HCT116 (cell line): ENCODE measurements at regions not wholly inside any gene's neighbourhood (a gene's known extent, or its start where the extent isn't known, plus 50 kb on each side); places are given as distances from the start of the nearest gene placed in this dataset.
A peak's percentile ranks its signal among the peaks of the same experiment; 100 is the strongest.

ENCODE experiments used
- ATAC-seq: fragments of 200-7000 bp; cut with Tn5 transposase; 2 replicates; pipeline ENCODE4 v1.9.1; 2020; ENCODE audit warnings: mild to moderate bottlenecking, moderate library complexity
- BruUV-seq: library from RNA; stranded (reverse); fragments of 400-500 nt; replicated peaks from 2 replicates; lab custom pipeline; 2021; lab: Mats Ljungman, UMichigan
- CTCF ChIA-PET: fragments of 300-600 bp; sonication (Branson Sonifier 250); formaldehyde crosslinking; loops from one replicate; lab custom pipeline; 2021; ENCODE audit warnings: antibody characterized with exemption; lab: Charles Lee
- POLR2A ChIA-PET: fragments of 300-600, 350-600 bp; sonication (Branson Sonifier 250); formaldehyde crosslinking; loops from one replicate; lab custom pipeline; 2021; ENCODE audit warnings: antibody characterized with exemption; lab: Charles Lee
- RAD21 ChIA-PET, 2 experiments: fragments of 300-600 bp; sonication (Branson Sonifier 250); formaldehyde crosslinking; loops; one replicate each; lab custom pipeline; 2023; ENCODE audit warnings: low total read pairs in 2 of 2; ENCODE audit not compliant: uncharacterized antibody in 2 of 2, unreplicated experiment in 2 of 2, low non-redundant PET in 1 of 2; lab: Charles Lee
- DNase-seq: peaks from one replicate; pipeline ENCODE4 v3.0.0-alpha.2; 2010; ENCODE audit warnings: low read depth, low spot score
- H2AFZ ChIP-seq: fragments of 200-600 bp; shearing (Covaris generic), sonication (generic); 2 replicates; pipeline ENCODE4 v1.6.1; 2017; ENCODE audit warnings: low read depth, mixed run types, mixed read lengths, antibody characterized with exemption, low read length; ENCODE audit not compliant: poor library complexity, severe bottlenecking
- H3K27ac ChIP-seq: 2 replicates; pipeline ENCODE4 v1.5.1; 2012; ENCODE audit warnings: low read depth, low read length
- H3K27me3 ChIP-seq: fragments of 200-600 bp; sonication (generic); 2 replicates; pipeline ENCODE4 v1.6.1; 2016; ENCODE audit warnings: mixed run types, low read length, mixed read lengths; ENCODE audit not compliant: insufficient read depth
- H3K36me3 ChIP-seq, 2 experiments: fragments of 200-500 bp in 1 of 2; fragments of 200-600 bp in 1 of 2; sonication (Bioruptor generic) in 1 of 2; sonication (generic) in 1 of 2; 2 replicates each; pipeline versions ENCODE4 v1.5.1 to v1.6.1; 2014 to 2016; ENCODE audit warnings: low read length in 2 of 2, inconsistent platforms in 1 of 2, mixed read lengths in 1 of 2, mixed run types in 1 of 2; ENCODE audit not compliant: insufficient read depth in 2 of 2, control insufficient read depth in 1 of 2
- H3K4me1 ChIP-seq, 2 experiments: fragments of 200-600 bp in 1 of 2; sonication (generic) in 1 of 2; 2 replicates each; pipeline versions ENCODE4 v1.5.1 to v1.6.1; 2012 to 2017; ENCODE audit warnings: low read length in 2 of 2, inconsistent platforms in 1 of 2, mild to moderate bottlenecking in 1 of 2, mixed read lengths in 1 of 2, mixed run types in 1 of 2, moderate library complexity in 1 of 2; ENCODE audit not compliant: insufficient read depth in 2 of 2, control insufficient read depth in 1 of 2
- H3K4me2 ChIP-seq: fragments of 200-600 bp; sonication (generic); 2 replicates; pipeline ENCODE4 v1.6.1; 2017; ENCODE audit warnings: mixed run types, low read length, mixed read lengths
- H3K4me3 ChIP-seq, 2 experiments: fragments of 200-600 bp in 1 of 2; sonication (generic) in 1 of 2; replicated peaks in 1 of 2; 2 replicates each; pipeline ENCODE4 v1.5.1; 2011 to 2016; ENCODE audit warnings: low read length in 2 of 2, control low read depth in 1 of 2, low read depth in 1 of 2, mild to moderate bottlenecking in 1 of 2, mixed read lengths in 1 of 2, mixed run types in 1 of 2
- H3K79me2 ChIP-seq: fragments of 200-600 bp; sonication (generic); 2 replicates; pipeline ENCODE4 v1.6.1; 2017; ENCODE audit warnings: mild to moderate bottlenecking, mixed run types, low read length, moderate library complexity, mixed read lengths; ENCODE audit not compliant: insufficient read depth
- H3K9ac ChIP-seq: fragments of 200-600 bp; sonication (generic); 2 replicates; pipeline ENCODE4 v1.6.1; 2016; ENCODE audit warnings: low read length, mixed read lengths
- H3K9me2 ChIP-seq: fragments of 200-600 bp; sonication (generic), shearing (Covaris generic); 2 replicates; pipeline ENCODE4 v1.6.1; 2017; ENCODE audit warnings: mixed run types, mild to moderate bottlenecking, moderate library complexity; ENCODE audit not compliant: insufficient read depth
- H3K9me3 ChIP-seq, 2 experiments: fragments of 200-500 bp in 1 of 2; fragments of 200-600 bp in 1 of 2; sonication (Bioruptor generic) in 1 of 2; sonication (generic) in 1 of 2; 2 replicates each; pipeline ENCODE4 v1.6.1; 2014 to 2017; ENCODE audit warnings: low read length in 2 of 2, mixed read lengths in 2 of 2, inconsistent platforms in 1 of 2, low read depth in 1 of 2, mild to moderate bottlenecking in 1 of 2, mixed run types in 1 of 2, moderate library complexity in 1 of 2; ENCODE audit not compliant: control insufficient read depth in 1 of 2, insufficient read depth in 1 of 2
- H4K20me1 ChIP-seq: fragments of 200-600 bp; sonication (generic), shearing (Covaris generic); 2 replicates; pipeline ENCODE4 v1.6.1; 2017; ENCODE audit warnings: mixed run types, mild to moderate bottlenecking, moderate library complexity; ENCODE audit not compliant: insufficient read depth
- CBX3 ChIP-seq: IDR thresholded peaks from 2 replicates; pipeline ENCODE4 v1.6.1; 2012; ENCODE audit warnings: low read depth
- CEBPB ChIP-seq: IDR thresholded peaks from 2 replicates; pipeline ENCODE4 v1.6.1; 2012; ENCODE audit warnings: low read depth
- EGR1 ChIP-seq: IDR thresholded peaks from 2 replicates; pipeline ENCODE4 v1.6.1; 2012; ENCODE audit warnings: low read depth
- ELF1 ChIP-seq: IDR thresholded peaks from 2 replicates; pipeline ENCODE4 v1.6.1; 2012; ENCODE audit warnings: low read depth, borderline replicate concordance
- EZH2 ChIP-seq: fragments of 200-600 bp; sonication (generic); IDR thresholded peaks from 2 replicates; pipeline ENCODE4 v1.6.1; 2017; ENCODE audit warnings: antibody characterized with exemption, mixed run types
- EZH2phosphoT487 ChIP-seq: fragments of 200-600 bp; IDR thresholded peaks from 2 replicates; pipeline ENCODE4 v1.6.1; 2018; ENCODE audit warnings: antibody characterized with exemption, borderline replicate concordance
- JUND ChIP-seq: IDR thresholded peaks from 2 replicates; pipeline ENCODE4 v1.6.1; 2012
- MAX ChIP-seq: IDR thresholded peaks from 2 replicates; pipeline ENCODE4 v1.6.1; 2012
- POLR2A ChIP-seq: IDR thresholded peaks from 2 replicates; pipeline ENCODE4 v1.7.0; 2011; ENCODE audit warnings: borderline replicate concordance; ENCODE audit not compliant: insufficient read depth, insufficient read length; ENCODE audit errors: extremely low read depth
- POLR2AphosphoS5 ChIP-seq: IDR thresholded peaks from 2 replicates; pipeline ENCODE4 v1.6.1; 2011; ENCODE audit warnings: mild to moderate bottlenecking, low read depth, low read length, moderate library complexity
- RAD21 ChIP-seq: IDR thresholded peaks from 2 replicates; pipeline ENCODE4 v1.6.1; 2012; ENCODE audit warnings: low read depth, mild to moderate bottlenecking
- REST ChIP-seq: IDR thresholded peaks from 2 replicates; pipeline ENCODE4 v1.6.1; 2012; ENCODE audit warnings: low read depth
- SIN3A ChIP-seq: IDR thresholded peaks from 2 replicates; pipeline ENCODE4 v1.6.1; 2012; ENCODE audit warnings: low read depth
- SP1 ChIP-seq: IDR thresholded peaks from 2 replicates; pipeline ENCODE4 v1.6.1; 2012; ENCODE audit warnings: low read depth
- SRF ChIP-seq: IDR thresholded peaks from 2 replicates; pipeline ENCODE4 v1.6.1; 2012; ENCODE audit warnings: low read depth
- TCF7L2 ChIP-seq: IDR thresholded peaks from 2 replicates; pipeline ENCODE4 v1.7.0; 2011; ENCODE audit warnings: borderline replicate concordance, inconsistent platforms; ENCODE audit not compliant: insufficient read depth, insufficient read length; ENCODE audit errors: extremely low read depth
- YY1 ChIP-seq: IDR thresholded peaks from 2 replicates; pipeline ENCODE4 v1.6.1; 2011; ENCODE audit warnings: low read length, low read depth, moderate library complexity, mild to moderate bottlenecking; ENCODE audit not compliant: insufficient replicate concordance; ENCODE audit errors: extremely low read depth
- ZFX ChIP-seq: fragments of 450-650 bp; IDR thresholded peaks from 2 replicates; pipeline ENCODE4 v1.6.1; 2017
- ZNF274 ChIP-seq: fragments of 200-500 bp; sonication (Bioruptor generic); IDR thresholded peaks from 2 replicates; pipeline ENCODE4 v1.6.1; 2014; ENCODE audit warnings: mild to moderate bottlenecking, low read depth, low read length, inconsistent platforms
- intact Hi-C: fragments of 100-400 bp; cut with micrococcal nuclease; formaldehyde crosslinking; loops from 2 replicates; pipeline ENCODE4 v1.10.0; 2022
- TF ChIP-seq, protein P1 (sequence below), 3 experiments: fragments of 200-600 bp in 1 of 3; sonication (generic) in 1 of 3; IDR thresholded peaks in 2 of 3; conservative IDR thresholded peaks in 1 of 3; 2 replicates each; pipeline ENCODE4 v1.5.1; 2012 to 2017; ENCODE audit warnings: low read depth in 2 of 3, low read length in 2 of 3, antibody characterized with exemption in 1 of 3, borderline replicate concordance in 1 of 3, control low read depth in 1 of 3, mild to moderate bottlenecking in 1 of 3, mixed read lengths in 1 of 3, mixed run types in 1 of 3, moderate library complexity in 1 of 3; ENCODE audit not compliant: insufficient read depth in 1 of 3
- TF ChIP-seq, protein P2 (sequence below): IDR thresholded peaks from 2 replicates; pipeline ENCODE4 v1.6.1; 2012

GRCh38 chr17:56699186-56699894 is 105.8 kb downstream of the NOG start:
- CTCF ChIA-PET = interaction anchor here (1.0 to 2.2 kb wide), 5 partner anchors 17 to 200 kb away, joined by 3 to 26 read pairs (median 8); partner anchors contain the start of gene NOG
- Histone ChIP-seq H4K20me1 (no peaks in the 10 kb centered on the region), H3K4me3 (peak overlapping the region; percentile 11 to 15), H3K9ac (peak overlapping the region; percentile 21), H2AFZ (peak overlapping the region; percentile 5), H3K4me2 (peak overlapping the region; percentile 73), H3K79me2 (no peaks in the 10 kb centered on the region), H3K36me3 (no peaks in the 10 kb centered on the region), H3K9me3 (no peaks in the 10 kb centered on the region), H3K27ac (peak overlapping the region; percentile 45), H3K9me2 (peaks cover 2% of the 10 kb centered on the region; the same call in 1 of the 2 replicates), H3K4me1 (peaks cover 25 to 31% of the 10 kb centered on the region in 2 experiments), H3K27me3 (no peaks in the 10 kb centered on the region)
- POLR2A ChIA-PET = interaction anchor here (0.6 to 1.4 kb wide), 7 partner anchors 9 to 215 kb away, joined by 3 to 5 read pairs (median 4); partner anchors contain the start of genes NOG and TRIM25
- BruUV-seq = no TSS peak
- ATAC-seq = peak; percentile 97
- RAD21 ChIA-PET = interaction anchor here (0.8 to 1.3 kb wide), 7 partner anchors 16 to 106 kb away, joined by 3 to 6 read pairs (median 3); partner anchors contain the start of gene NOG (in 2 of the 2)
- DNase-seq = peak; percentile 98
- intact Hi-C loops = loop anchor here (5.0 kb wide), 1 partner anchor 83 kb away; no protein-coding TSS in a partner anchor
- TF ChIP-seq TCF7L2 (peak; percentile 100), EZH2phosphoT487 (no peak), ZFX (no peak), YY1 (peak; percentile 47), CEBPB (peak; percentile 77), MAX (peak; percentile 83), SRF (no peak; the same call in 1 of the 2 replicates), EGR1 (0 out of 2 replicates have a peak, but pooled peaks have one; percentile 15), ZNF274 (no peak), POLR2A (no peak), REST (peak; percentile 82), SIN3A (peak; percentile 95), SP1 (peak; percentile 84), EZH2 (no peak), CBX3 (peak; percentile 80), ELF1 (peak; percentile 59; the same call in 1 of the 2 replicates), POLR2AphosphoS5 (peak; percentile 71), JUND (peak; percentile 91), RAD21 (0 out of 2 replicates have a peak, but pooled peaks have one; percentile 21)
- TF ChIP-seq, protein P1, sequence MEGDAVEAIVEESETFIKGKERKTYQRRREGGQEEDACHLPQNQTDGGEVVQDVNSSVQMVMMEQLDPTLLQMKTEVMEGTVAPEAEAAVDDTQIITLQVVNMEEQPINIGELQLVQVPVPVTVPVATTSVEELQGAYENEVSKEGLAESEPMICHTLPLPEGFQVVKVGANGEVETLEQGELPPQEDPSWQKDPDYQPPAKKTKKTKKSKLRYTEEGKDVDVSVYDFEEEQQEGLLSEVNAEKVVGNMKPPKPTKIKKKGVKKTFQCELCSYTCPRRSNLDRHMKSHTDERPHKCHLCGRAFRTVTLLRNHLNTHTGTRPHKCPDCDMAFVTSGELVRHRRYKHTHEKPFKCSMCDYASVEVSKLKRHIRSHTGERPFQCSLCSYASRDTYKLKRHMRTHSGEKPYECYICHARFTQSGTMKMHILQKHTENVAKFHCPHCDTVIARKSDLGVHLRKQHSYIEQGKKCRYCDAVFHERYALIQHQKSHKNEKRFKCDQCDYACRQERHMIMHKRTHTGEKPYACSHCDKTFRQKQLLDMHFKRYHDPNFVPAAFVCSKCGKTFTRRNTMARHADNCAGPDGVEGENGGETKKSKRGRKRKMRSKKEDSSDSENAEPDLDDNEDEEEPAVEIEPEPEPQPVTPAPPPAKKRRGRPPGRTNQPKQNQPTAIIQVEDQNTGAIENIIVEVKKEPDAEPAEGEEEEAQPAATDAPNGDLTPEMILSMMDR (IDR thresholded peaks at IDR 0.05 in 2 of 3, conservative IDR thresholded peaks at IDR 0.05 in 1 of 3; ENCODE audit: borderline replicate concordance in 1 of 3, insufficient read depth in 1 of 3, low read depth in 2 of 3, low read length in 2 of 3) = no peak
- TF ChIP-seq, protein P2, sequence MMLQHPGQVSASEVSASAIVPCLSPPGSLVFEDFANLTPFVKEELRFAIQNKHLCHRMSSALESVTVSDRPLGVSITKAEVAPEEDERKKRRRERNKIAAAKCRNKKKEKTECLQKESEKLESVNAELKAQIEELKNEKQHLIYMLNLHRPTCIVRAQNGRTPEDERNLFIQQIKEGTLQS = no peak
